ENCODE measurements at regions not wholly inside any gene's neighbourhood (a gene's known extent, or its start where the extent isn't known, plus 50 kb on each side); places are given as distances from the start of the nearest gene placed in this dataset.

DNA sequence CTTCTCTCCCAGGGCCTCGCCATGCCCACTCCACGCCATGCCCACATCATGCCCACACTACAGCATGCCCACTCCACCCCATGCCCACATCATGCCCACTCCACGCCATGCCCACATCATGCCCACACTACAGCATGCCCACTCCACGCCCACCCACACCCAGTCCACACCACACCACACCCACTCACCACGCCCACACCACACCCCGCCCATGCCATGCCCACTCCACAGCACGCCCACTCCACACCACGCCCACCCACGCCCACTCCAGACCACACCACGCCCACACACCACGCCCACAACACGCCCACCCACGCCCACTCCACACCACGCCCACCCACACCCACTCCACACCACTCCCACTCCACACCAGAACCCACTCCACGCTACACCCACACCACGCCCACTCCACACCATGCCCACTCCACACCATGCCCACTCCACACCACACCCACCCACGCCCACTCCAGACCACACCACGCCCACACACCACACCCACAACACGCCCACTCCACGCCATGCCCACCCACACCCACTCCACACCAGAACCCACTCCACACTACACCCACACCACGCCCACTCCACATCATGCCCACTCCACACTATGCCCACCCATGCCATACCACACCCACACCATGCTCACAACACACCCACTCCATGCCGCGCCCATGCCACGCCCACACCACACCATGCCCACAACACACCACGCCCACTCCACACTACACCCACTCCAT lies 88.6 kb downstream of the ERMARD start:
- DNase-seq: no peak

DNA sequence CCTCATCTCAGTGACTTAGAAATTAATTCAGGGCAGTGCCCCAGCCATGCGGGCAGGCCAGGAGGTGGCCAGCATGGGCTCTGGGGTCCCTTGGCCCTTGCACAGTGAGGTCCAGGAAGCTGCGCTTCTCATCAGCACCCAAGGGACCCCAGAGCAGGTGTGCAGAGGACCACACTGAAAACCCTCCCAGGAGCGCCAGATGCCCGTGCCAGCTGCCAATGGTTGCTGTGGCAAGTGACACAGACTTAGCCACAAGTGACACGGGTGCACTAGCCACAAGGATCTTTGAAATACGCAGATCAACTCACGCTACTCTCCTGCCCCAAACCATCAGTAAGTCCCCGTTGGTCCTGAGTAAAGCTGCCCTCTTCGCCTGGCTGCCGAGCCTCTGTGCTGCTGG lies 88.1 kb downstream of the ERMARD start:
- no peak for DNase-seq

DNA sequence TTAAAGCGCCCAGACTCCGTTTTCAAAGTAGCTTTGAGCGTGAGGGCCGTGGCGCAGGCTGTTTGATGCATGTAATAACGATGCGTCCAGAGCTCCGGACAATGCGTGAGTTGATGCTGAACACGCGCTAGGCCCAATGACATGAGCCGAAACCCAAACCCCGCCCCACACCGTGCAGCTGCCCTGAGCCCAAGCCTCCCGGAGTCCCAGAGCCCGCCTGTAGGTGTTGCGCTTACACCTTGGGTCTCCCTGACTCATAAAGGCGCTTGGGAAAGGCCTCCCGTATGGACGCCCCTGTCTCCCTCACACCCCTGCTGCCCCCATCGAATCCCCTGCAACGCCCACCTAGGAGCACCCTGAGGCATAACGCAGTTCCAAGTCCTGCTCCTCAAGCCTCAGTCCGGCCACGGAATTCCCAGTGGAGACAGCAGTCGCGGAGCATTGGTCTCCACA lies 87.6 kb downstream of the ERMARD start:
- DNase-seq: no peak

DNA sequence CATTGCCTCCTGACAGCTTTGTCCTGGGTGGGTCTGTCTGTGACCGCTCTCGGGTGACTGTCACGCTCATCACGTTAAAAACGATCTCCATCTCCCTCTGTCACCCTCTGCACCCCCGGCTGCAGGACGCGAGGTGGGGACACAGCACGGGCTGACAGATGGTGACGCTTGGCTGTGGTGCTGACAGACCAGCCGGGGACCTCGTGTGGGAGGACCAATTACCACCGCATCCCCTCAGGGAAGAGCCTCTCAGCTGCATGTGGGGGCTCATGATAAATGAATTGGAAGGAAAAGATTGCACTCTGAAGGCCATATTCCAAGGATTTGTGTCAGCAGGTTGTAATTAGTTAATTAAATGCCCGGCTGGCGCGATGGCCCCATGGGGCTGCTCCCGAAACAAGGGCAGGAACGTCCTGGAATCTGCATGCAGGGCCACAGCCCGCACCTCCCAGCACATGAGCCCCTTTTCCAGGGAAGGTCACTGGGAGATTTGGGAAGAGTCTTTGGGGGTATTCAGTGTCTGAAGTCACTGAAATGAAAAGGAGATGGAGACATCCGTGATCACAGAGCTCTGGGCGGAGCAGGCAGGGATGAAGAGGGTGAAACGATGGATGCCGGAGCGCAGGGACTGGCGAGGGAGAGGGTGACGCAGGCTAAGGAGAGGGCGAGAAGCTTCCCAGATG lies 87.1 kb downstream of the ERMARD start:
- DNase-seq: no peak

DNA sequence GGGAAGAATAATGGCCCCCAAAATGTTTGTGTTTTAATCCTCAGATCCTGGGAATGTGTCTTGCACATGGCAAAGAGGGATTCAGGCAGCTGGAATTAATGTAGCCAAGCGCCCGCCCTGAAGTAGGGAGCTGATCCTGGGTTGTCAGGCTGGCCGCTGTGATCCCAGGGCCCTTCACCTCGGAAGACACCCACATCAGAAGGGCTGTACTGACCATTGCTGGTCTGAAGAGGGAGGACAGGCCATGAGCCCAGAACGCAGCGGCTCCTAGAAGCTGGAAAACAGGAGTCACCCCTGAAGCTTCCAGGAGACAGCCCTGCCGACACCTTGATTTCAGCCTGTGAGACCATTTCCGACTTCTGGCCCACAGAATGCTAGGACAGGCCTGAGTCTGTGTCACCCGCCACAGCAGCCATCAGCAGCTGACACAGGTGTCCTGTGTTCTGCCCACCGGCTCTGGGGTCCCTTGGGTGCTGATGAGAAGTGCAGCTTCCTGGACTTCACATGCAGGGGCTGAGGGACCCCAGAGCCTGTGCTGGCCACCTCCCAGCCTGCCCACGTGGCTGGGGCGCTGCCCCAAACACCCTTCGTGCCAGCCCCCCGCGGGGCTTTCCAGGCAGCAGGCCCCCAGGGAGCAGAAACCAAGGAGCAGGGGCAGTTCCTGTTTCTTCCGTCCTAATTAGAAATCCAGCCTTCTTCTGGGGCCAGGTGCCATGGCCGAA lies 86.3 kb downstream of the ERMARD start:
- no peak for DNase-seq

DNA sequence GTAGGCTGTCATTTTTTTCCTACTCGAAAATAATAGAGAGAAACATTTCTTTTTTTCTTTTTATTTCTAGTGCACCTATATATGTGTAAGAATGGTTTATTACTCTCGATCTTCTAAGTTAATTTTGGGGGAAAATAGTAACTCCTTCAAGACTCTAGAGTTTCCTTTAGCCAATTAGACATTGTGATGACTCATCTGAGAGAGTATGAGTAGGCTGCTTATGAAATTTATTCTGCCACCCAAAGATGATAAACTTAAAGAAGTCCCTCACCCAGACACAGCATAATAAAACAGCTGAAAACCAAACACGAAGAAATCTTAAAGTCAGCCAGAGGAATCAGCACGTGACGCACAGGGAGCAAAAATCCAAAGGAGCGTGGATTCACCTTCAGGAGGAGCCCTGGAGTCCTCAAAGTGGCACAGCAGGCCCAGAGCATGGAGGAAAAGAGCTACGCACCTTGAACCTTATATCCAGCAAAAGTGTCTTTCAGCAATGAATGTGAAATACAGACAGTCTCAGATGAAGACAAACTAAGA lies 81.9 kb downstream of the ERMARD start:
- DNase-seq: no peak

DNA sequence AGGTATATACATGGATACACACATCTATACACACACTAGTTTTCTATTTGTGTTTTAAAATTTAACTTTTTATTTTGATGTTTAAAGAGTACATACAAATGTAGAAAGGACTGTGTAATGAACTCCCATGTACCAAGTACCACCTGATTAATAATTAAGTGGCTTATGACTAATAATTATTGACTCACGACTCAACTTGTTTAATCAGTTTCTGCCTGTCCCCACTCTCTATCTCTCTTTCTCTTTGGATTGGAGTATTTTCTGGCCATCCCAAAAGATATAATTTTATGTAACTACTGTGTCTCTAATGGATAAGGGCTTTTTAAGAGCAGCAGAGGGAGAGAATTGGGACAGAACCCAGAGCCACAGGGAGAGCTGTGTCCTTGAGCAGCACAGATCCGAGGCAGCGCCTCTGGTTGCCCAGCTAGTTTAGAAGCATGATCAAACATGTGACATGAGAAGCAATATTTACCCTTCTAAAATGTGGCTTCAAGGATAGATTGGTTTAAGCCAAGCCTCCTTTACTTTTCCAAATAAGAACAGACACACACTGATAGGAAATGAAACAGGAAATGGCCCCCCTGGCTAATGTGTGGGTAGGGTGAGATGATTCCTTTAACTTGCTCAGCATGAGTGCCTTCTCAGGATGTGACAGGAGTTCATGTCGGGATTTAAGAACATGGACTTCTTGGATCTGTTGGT lies 81.0 kb downstream of the ERMARD start:
- no peak for DNase-seq

DNA sequence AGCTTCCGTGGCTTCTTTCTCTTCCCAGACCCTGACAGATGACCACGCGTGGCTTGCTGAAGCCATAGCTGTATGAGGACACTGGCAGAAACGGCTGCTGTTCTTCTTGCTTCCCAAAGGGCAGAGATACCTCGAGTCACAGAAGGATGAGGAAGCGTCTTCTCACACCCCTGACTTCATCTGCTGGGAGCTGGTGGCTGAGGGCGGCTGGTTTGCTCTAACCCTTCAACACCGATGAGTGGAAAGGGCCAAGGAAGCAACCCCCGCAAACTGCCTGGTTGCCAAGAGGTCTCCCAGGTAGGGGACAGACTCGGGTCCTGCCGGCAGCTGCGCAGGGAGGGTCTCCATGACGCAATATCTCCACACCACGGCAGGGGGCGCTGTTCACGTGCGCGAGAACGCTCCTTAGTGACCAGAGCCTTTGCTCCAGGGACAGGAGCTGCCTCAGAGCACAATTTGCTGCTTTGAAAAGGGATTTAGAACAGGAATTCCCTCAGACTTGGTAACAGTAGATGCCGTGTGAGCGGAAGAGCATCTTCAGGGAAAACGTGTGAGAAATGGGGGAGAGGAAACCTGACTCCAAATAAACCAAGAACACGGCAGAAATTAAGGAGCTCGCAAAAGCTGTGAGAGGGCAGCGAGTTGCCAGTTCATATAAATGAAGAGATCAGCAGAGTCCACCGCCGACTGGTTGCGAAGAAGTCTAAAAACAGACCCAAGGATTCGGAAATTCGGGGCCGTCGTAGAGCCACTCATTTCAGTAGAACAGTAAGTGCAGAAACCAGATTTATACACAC lies 80.2 kb downstream of the ERMARD start:
- peak; percentile 21 to 25 for DNase-seq

Data from AML-193 (cell line).